ENCODE measurements at regions not wholly inside any gene's neighbourhood (a gene's known extent, or its start where the extent isn't known, plus 50 kb on each side); places are given as distances from the start of the nearest gene placed in this dataset.

- Histone ChIP-seq H3K4me3 (ENCODE audit: insufficient read depth, low read length) (no peak overlapping the region), H3K27me3 (ENCODE audit: insufficient read depth, low read length) (no peaks in the 10 kb centered on the region), H3K9me3 (ENCODE audit: low read depth, low read length) (no peaks in the 10 kb centered on the region), H3K4me1 (ENCODE audit: insufficient read depth, low read length) (no peaks in the 10 kb centered on the region), H3K36me3 (ENCODE audit: insufficient read depth, low read length) (no peaks in the 10 kb centered on the region), H3K27ac (ENCODE audit: low read depth, low read length) (no peak overlapping the region), H2AFZ (ENCODE audit: low read length) (no peak overlapping the region), H3K79me2 (ENCODE audit: insufficient read depth, low read length) (no peaks in the 10 kb centered on the region), H3K4me2 (ENCODE audit: insufficient read depth, low read length) (no peak overlapping the region), H4K20me1 (ENCODE audit: insufficient read depth, low read length) (no peaks in the 10 kb centered on the region)
- DNase-seq (ENCODE audit: insufficient read length, low spot score, missing footprints), result no peak
- TF ChIP-seq, protein P1, sequence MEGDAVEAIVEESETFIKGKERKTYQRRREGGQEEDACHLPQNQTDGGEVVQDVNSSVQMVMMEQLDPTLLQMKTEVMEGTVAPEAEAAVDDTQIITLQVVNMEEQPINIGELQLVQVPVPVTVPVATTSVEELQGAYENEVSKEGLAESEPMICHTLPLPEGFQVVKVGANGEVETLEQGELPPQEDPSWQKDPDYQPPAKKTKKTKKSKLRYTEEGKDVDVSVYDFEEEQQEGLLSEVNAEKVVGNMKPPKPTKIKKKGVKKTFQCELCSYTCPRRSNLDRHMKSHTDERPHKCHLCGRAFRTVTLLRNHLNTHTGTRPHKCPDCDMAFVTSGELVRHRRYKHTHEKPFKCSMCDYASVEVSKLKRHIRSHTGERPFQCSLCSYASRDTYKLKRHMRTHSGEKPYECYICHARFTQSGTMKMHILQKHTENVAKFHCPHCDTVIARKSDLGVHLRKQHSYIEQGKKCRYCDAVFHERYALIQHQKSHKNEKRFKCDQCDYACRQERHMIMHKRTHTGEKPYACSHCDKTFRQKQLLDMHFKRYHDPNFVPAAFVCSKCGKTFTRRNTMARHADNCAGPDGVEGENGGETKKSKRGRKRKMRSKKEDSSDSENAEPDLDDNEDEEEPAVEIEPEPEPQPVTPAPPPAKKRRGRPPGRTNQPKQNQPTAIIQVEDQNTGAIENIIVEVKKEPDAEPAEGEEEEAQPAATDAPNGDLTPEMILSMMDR (IDR thresholded peaks at IDR 0.05; ENCODE audit: extremely low read depth, low read depth, low read length), result no peak
Measured at GRCh38 chr21:43298546-43299440, 128.1 kb downstream of the SIK1 start.

DNA sequence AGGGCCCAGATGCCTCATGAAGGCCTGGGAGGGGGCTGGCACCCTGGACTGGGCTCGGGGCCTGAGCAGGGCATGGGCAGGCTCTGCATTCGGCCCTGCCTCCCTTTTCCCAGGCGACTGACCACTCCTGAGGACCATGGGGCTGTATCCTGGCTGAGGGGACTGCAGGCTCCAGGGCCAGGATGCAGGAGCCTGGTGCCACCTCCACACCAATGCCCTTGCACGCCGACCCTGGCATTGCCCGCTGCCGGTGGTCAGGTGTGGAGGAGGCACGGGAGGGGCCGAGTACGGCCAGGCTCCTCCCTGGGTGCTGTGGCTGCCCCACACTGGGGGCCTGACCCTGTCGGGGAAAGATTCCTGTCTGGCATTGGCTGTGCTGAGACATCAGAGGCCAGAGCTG, 128.9 kb downstream of the SIK1 start:
- H3K36me3 ChIP-seq (ENCODE audit: insufficient read depth, low read length), result no peaks in the 10 kb centered on the region
- H3K27me3 ChIP-seq (ENCODE audit: insufficient read depth, low read length), result no peaks in the 10 kb centered on the region
- H3K79me2 ChIP-seq (ENCODE audit: insufficient read depth, low read length), result no peaks in the 10 kb centered on the region
- no peak overlapping the region for H3K4me3 ChIP-seq (ENCODE audit: insufficient read depth, low read length)
- H2AFZ ChIP-seq (ENCODE audit: low read length), result no peak overlapping the region
- H3K4me1 ChIP-seq (ENCODE audit: insufficient read depth, low read length), result no peaks in the 10 kb centered on the region
- H3K9me3 ChIP-seq (ENCODE audit: low read depth, low read length), result no peaks in the 10 kb centered on the region
- no peak overlapping the region for H3K27ac ChIP-seq (ENCODE audit: low read depth, low read length)
- TF ChIP-seq, protein P1 (IDR thresholded peaks at IDR 0.05; ENCODE audit: extremely low read depth, low read depth, low read length), result no peak
- DNase-seq (ENCODE audit: insufficient read length, low spot score, missing footprints), result no peak
- no peak overlapping the region for H3K4me2 ChIP-seq (ENCODE audit: insufficient read depth, low read length)
- H4K20me1 ChIP-seq (ENCODE audit: insufficient read depth, low read length), result no peaks in the 10 kb centered on the region

DNA sequence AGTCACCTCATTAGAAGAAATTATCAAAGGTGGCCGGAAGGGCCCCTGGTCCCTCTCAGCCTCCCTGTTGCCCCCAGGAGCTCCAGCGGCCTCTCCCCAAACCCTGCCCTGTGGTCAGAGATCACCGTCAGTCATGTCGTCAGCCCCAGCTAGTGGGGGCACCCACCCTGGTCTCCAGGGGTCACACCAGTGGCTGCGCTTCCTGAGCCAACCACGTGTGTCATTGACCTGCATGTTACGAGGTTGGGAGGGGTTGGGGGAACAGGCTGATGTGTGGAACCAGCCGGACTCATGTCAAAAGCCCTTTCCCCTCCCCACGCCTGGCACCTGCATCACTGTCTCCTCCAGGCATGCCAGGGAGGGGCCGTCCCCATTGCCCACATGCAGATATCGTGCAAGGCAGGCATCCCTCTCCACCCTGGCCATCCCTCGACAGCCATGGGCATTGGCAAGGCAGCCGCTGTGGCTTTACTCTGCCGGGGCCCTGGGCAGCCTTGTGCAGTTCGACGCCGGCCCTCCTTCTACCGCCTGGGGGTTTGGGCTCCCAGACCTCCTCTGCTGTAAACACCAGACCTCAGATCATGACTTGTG, 128.7 kb downstream of the CRYAA start:
- Histone ChIP-seq H3K4me1 (ENCODE audit: insufficient read depth, low read length) (no peaks in the 10 kb centered on the region), H3K4me3 (ENCODE audit: insufficient read depth, low read length) (no peak overlapping the region), H3K79me2 (ENCODE audit: insufficient read depth, low read length) (no peaks in the 10 kb centered on the region), H3K9me3 (ENCODE audit: low read depth, low read length) (no peaks in the 10 kb centered on the region), H3K27ac (ENCODE audit: low read depth, low read length) (no peak overlapping the region), H2AFZ (ENCODE audit: low read length) (no peak overlapping the region), H3K27me3 (ENCODE audit: insufficient read depth, low read length) (no peaks in the 10 kb centered on the region), H4K20me1 (ENCODE audit: insufficient read depth, low read length) (no peaks in the 10 kb centered on the region), H3K4me2 (ENCODE audit: insufficient read depth, low read length) (no peak overlapping the region), H3K36me3 (ENCODE audit: insufficient read depth, low read length) (no peaks in the 10 kb centered on the region)
- DNase-seq (ENCODE audit: insufficient read length, low spot score, missing footprints), result no peak
- TF ChIP-seq, protein P1 (IDR thresholded peaks at IDR 0.05; ENCODE audit: extremely low read depth, low read depth, low read length), result no peak

All from osteoblast (primary cell).